ENCODE measurements at regions not wholly inside any gene's neighbourhood (a gene's known extent, or its start where the extent isn't known, plus 50 kb on each side); places are given as distances from the start of the nearest gene placed in this dataset.

DNA sequence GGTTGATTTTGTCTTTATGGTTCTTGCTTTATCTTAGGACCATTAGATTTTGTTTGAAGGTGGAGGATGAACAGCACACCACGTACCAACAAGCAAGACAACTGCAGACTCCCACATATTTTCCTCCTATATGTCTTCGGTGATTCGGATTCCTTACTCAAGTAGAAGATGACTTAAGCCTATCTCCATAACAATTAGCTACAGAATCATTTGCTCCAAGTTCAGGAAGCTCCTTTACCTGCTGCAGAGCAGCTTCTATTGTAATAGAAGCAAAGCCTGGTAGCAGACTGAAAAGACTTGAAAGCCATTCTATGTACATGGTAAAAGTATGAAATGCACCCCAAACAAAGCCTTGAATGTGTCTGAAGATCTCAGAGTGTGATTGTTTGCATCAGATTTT lies 229.0 kb downstream of the SOX2 start:
- DNase-seq: no peak
- H3K4me3 ChIP-seq: no peak overlapping the region
- H3K4me2 ChIP-seq: no peak overlapping the region
- H3K9me3 ChIP-seq (ENCODE audit: insufficient read depth, low read depth): peaks cover 4% of the 10 kb centered on the region; the same call in 1 of the 2 replicates
- no peaks in the 10 kb centered on the region for H3K27me3 ChIP-seq (ENCODE audit: insufficient read depth, low read depth)
- TF ChIP-seq, protein P1, sequence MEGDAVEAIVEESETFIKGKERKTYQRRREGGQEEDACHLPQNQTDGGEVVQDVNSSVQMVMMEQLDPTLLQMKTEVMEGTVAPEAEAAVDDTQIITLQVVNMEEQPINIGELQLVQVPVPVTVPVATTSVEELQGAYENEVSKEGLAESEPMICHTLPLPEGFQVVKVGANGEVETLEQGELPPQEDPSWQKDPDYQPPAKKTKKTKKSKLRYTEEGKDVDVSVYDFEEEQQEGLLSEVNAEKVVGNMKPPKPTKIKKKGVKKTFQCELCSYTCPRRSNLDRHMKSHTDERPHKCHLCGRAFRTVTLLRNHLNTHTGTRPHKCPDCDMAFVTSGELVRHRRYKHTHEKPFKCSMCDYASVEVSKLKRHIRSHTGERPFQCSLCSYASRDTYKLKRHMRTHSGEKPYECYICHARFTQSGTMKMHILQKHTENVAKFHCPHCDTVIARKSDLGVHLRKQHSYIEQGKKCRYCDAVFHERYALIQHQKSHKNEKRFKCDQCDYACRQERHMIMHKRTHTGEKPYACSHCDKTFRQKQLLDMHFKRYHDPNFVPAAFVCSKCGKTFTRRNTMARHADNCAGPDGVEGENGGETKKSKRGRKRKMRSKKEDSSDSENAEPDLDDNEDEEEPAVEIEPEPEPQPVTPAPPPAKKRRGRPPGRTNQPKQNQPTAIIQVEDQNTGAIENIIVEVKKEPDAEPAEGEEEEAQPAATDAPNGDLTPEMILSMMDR (conservative IDR thresholded peaks at IDR 0.05): no peak
- no peak for TF ChIP-seq EZH2 (IDR thresholded peaks at IDR 0.05; ENCODE audit: low read depth)
- no peak overlapping the region for H3K27ac ChIP-seq
- H3F3A ChIP-seq (ENCODE audit: insufficient read depth, low read depth): no peaks in the 10 kb centered on the region
- intact Hi-C loops (cut with micrococcal nuclease; ENCODE audit: unreplicated experiment): no loop called here
- H3K9me2 ChIP-seq (ENCODE audit: insufficient read depth): no peaks in the 10 kb centered on the region
- no peaks in the 10 kb centered on the region for H3K79me2 ChIP-seq (ENCODE audit: low read depth)
- H4K20me1 ChIP-seq (ENCODE audit: insufficient read depth): no peaks in the 10 kb centered on the region
- no peaks in the 10 kb centered on the region for H3K4me1 ChIP-seq (replicated peaks; ENCODE audit: insufficient read depth)
- BruUV-seq (replicated peaks): no TSS peak
- no peaks in the 10 kb centered on the region for H3K36me3 ChIP-seq (ENCODE audit: low read depth)
- ChIA-PET CTCF (no interaction called here), POLR2A (ENCODE audit: unreplicated experiment) (no interaction called here)
- no peak overlapping the region for H2AFZ ChIP-seq

DNA sequence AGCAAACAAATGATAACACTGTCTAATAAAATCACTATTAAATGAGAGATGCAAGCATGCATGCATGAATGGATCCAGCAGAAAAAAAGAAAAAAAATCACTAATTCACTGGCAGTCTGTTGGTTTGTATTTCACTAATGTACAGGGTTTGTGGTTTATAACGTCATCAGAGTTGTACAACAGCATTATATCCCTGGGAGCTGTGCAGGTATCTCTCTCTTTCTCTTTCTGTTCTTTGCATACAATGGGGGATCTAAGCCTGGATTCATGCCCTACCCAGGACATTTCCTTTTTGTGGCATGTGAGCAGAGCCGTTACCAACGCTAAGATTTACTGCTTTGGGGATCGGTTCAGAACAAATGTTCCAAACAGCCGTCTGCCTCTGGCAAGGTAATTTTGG lies 229.5 kb downstream of the SOX2 start:
- H3K79me2 ChIP-seq (ENCODE audit: low read depth): no peaks in the 10 kb centered on the region
- H3K9me3 ChIP-seq (ENCODE audit: insufficient read depth, low read depth): no peaks in the 10 kb centered on the region
- H3K27me3 ChIP-seq (ENCODE audit: insufficient read depth, low read depth): no peaks in the 10 kb centered on the region
- no peaks in the 10 kb centered on the region for H3K4me1 ChIP-seq (replicated peaks; ENCODE audit: insufficient read depth)
- ChIA-PET POLR2A (ENCODE audit: unreplicated experiment) (no interaction called here), CTCF (no interaction called here)
- no peak overlapping the region for H3K4me3 ChIP-seq
- no peak overlapping the region for H3K4me2 ChIP-seq
- no peak for DNase-seq
- no peaks in the 10 kb centered on the region for H3F3A ChIP-seq (ENCODE audit: insufficient read depth, low read depth)
- H4K20me1 ChIP-seq (ENCODE audit: insufficient read depth): no peaks in the 10 kb centered on the region
- no TSS peak for BruUV-seq (replicated peaks)
- no peak overlapping the region for H3K27ac ChIP-seq
- H2AFZ ChIP-seq: no peak overlapping the region
- H3K9me2 ChIP-seq (ENCODE audit: insufficient read depth): no peaks in the 10 kb centered on the region; the same call in 1 of the 2 replicates
- no peak for TF ChIP-seq EZH2 (IDR thresholded peaks at IDR 0.05; ENCODE audit: low read depth)
- TF ChIP-seq, protein P1 (conservative IDR thresholded peaks at IDR 0.05): no peak
- H3K36me3 ChIP-seq (ENCODE audit: low read depth): no peaks in the 10 kb centered on the region
- intact Hi-C loops (cut with micrococcal nuclease; ENCODE audit: unreplicated experiment): no loop called here

DNA sequence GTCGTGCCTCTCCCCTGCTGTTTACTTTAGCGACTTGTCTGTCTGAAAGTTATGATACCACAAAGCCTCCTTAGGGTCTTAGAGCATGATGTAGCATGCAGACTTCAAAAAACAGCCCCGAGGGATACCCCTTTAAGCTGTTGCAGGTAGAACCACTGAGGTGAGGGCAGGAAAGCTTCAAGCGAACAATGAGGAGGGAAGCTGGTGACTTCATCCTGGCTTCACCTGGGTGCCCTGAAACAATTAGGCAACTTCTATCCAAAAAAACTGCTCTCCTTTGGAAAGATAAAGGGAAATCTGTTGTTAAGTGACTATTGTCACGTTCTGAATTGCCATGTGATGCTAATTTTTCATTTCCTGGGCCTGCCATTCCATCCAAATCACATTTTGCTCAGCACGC lies 231.6 kb downstream of the SOX2 start:
- Histone ChIP-seq H2AFZ (no peak overlapping the region; the same call in 1 of the 2 replicates), H3K79me2 (ENCODE audit: low read depth) (no peaks in the 10 kb centered on the region), H3K4me1 (replicated peaks; ENCODE audit: insufficient read depth) (no peaks in the 10 kb centered on the region), H3K27ac (no peak overlapping the region), H4K20me1 (ENCODE audit: insufficient read depth) (no peaks in the 10 kb centered on the region), H3K27me3 (ENCODE audit: insufficient read depth, low read depth) (no peaks in the 10 kb centered on the region), H3K9me2 (ENCODE audit: insufficient read depth) (no peaks in the 10 kb centered on the region; the same call in 1 of the 2 replicates), H3F3A (ENCODE audit: insufficient read depth, low read depth) (no peaks in the 10 kb centered on the region), H3K4me3 (no peak overlapping the region), H3K36me3 (ENCODE audit: low read depth) (no peaks in the 10 kb centered on the region), H3K9me3 (ENCODE audit: insufficient read depth, low read depth) (no peaks in the 10 kb centered on the region), H3K4me2 (no peak overlapping the region)
- no peak for TF ChIP-seq EZH2 (IDR thresholded peaks at IDR 0.05; ENCODE audit: low read depth)
- TF ChIP-seq, protein P1 (conservative IDR thresholded peaks at IDR 0.05): no peak
- no peak for DNase-seq
- intact Hi-C loops (cut with micrococcal nuclease; ENCODE audit: unreplicated experiment): no loop called here
- BruUV-seq (replicated peaks): no TSS peak
- ChIA-PET CTCF (interaction anchor here (0.6 kb wide), 1 partner anchor 762 kb away, joined by 3 read pairs; no protein-coding TSS in a partner anchor), POLR2A (ENCODE audit: unreplicated experiment) (no interaction called here)

All from PC-9 (cell line).